ENCODE measurements at regions not wholly inside any gene's neighbourhood (a gene's known extent, or its start where the extent isn't known, plus 50 kb on each side); places are given as distances from the start of the nearest gene placed in this dataset.

DNA sequence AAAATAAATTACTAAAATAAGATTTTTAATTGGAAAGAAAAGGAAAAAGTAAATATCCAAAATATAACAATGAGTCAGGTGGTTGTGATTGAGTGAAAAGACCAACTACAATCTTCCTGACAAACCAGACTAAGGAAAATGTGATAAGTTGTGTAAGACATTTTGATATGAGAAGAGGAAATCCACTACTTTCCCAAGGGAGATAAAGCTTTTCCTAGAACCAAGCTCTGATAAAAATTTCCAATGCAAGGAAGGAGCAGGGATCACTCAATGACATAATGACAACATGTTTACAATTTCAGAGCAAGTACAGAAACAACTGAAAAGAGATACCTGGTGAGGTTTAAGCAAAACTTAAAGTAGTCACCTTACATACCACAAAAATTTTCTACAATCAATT is 305.1 kb upstream of the RASGEF1B start:
- TF ChIP-seq, protein P1, sequence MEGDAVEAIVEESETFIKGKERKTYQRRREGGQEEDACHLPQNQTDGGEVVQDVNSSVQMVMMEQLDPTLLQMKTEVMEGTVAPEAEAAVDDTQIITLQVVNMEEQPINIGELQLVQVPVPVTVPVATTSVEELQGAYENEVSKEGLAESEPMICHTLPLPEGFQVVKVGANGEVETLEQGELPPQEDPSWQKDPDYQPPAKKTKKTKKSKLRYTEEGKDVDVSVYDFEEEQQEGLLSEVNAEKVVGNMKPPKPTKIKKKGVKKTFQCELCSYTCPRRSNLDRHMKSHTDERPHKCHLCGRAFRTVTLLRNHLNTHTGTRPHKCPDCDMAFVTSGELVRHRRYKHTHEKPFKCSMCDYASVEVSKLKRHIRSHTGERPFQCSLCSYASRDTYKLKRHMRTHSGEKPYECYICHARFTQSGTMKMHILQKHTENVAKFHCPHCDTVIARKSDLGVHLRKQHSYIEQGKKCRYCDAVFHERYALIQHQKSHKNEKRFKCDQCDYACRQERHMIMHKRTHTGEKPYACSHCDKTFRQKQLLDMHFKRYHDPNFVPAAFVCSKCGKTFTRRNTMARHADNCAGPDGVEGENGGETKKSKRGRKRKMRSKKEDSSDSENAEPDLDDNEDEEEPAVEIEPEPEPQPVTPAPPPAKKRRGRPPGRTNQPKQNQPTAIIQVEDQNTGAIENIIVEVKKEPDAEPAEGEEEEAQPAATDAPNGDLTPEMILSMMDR (IDR thresholded peaks at IDR 0.05) = no peak
- TF ChIP-seq POLR2A (IDR thresholded peaks at IDR 0.05) = no peak
